Heart left ventricle (tissue), 13 donors: ENCODE measurements at regions not wholly inside any gene's neighbourhood (a gene's known extent, or its start where the extent isn't known, plus 50 kb on each side); places are given as distances from the start of the nearest gene placed in this dataset.

Experiments
- CTCF ChIP-seq, 12 donors: fragments of 200-600 bp; sonication (generic) in 4 of 12; IDR thresholded peaks; one replicate each; pipeline versions ENCODE4 v1.5.0 to v1.8.0; 2018 to 2022; ENCODE audit warnings: antibody characterized with exemption in 12 of 12, mild to moderate bottlenecking in 5 of 12
- POLR2A ChIP-seq, 2 donors: fragments of 450-650 bp; IDR thresholded peaks; one replicate each; pipeline ENCODE4 v1.6.1; 2017; ENCODE audit warnings: antibody characterized with exemption in 2 of 2, mild to moderate bottlenecking in 2 of 2, moderate library complexity in 2 of 2
- donor health status: ischemic (EF 13 %, LVEDD 7.1; RV severe dilation, severe dysfunction).
- donor health status: DM: no; HTN: yes; CAD: no.
- donor health status: DM: no; HTN: no; CAD: no.
- donor health status: ischemic (EF 25% LVEDD 6.9; RV normal size, moderate dysfunction).
- donor health status: ischemic (EF 25% LVEDD 5.7; RV mildly dilated, moderate dysfunction).
- donor health status: ischemic (EF 35%, LVEDD 5.7; RV mildly dilated, moderate dysfunction).
- donor health status: nonischemic (EF 11% LVEDD 7.7; RV severe dilation, severe dysfunction).
- donor health status: DM: yes; HTN: yes; CAD: no.
- donor health status: PGD.
- donor health status: ischemic (EF 29% LVEDD 5.4; RV normal size, mild dysfunction).
- donor health status: nonischemic (EF 23%, LVEDD 6.1; RV moderate dilation, normal function).

- TF ChIP-seq CTCF (IDR thresholded peaks at IDR 0.05) (no peak), POLR2A (IDR thresholded peaks at IDR 0.05) (no peak)
Measured at GRCh38 chr3:102170545-102170944, 264.3 kb upstream of the ZPLD1 start.
